ENCODE measurements at regions not wholly inside any gene's neighbourhood (a gene's known extent, or its start where the extent isn't known, plus 50 kb on each side); places are given as distances from the start of the nearest gene placed in this dataset.

DNA sequence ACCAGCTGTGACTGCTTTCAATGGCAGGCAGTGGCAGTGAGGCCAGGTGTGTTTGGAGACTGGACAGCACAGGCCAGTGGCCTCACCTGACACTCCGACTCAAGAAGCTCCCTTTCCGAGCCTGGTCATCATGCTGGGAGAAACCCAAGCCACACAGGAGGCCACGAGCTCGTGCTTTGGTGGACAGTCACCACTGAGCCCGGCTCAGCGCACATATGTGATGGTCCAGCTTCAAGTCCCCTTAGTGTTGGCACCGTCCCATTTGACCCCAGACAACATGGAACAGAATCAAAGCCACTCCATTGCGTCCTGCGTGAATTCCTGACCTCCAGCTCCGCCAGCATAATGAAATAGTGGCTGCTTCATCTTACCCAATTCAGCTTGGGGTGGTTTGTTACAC lies 64.0 kb upstream of the PPP1R26 start:
- TF ChIP-seq, protein P1, sequence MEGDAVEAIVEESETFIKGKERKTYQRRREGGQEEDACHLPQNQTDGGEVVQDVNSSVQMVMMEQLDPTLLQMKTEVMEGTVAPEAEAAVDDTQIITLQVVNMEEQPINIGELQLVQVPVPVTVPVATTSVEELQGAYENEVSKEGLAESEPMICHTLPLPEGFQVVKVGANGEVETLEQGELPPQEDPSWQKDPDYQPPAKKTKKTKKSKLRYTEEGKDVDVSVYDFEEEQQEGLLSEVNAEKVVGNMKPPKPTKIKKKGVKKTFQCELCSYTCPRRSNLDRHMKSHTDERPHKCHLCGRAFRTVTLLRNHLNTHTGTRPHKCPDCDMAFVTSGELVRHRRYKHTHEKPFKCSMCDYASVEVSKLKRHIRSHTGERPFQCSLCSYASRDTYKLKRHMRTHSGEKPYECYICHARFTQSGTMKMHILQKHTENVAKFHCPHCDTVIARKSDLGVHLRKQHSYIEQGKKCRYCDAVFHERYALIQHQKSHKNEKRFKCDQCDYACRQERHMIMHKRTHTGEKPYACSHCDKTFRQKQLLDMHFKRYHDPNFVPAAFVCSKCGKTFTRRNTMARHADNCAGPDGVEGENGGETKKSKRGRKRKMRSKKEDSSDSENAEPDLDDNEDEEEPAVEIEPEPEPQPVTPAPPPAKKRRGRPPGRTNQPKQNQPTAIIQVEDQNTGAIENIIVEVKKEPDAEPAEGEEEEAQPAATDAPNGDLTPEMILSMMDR (IDR thresholded peaks at IDR 0.05) = no peak
- TF ChIP-seq POLR2A (IDR thresholded peaks at IDR 0.05) = no peak

All from right lobe of liver (tissue), 4 donors.